ENCODE measurements at regions not wholly inside any gene's neighbourhood (a gene's known extent, or its start where the extent isn't known, plus 50 kb on each side); places are given as distances from the start of the nearest gene placed in this dataset.
"Not testable (repeated sequence)": the region's sequence is repeated elsewhere in the genome, so short reads cannot be mapped to it uniquely, and the experiment has no call there.

GRCh38 chr9:67529834-67530233 lies 328.9 kb upstream of the ANKRD20A1 start:
- H3K9me3 ChIP-seq (ENCODE audit: low read length); H3K4me2 ChIP-seq (ENCODE audit: low read depth, low read length); H3K9ac ChIP-seq (ENCODE audit: insufficient read depth, low read depth, low read length); FAIRE-seq; H4K20me1 ChIP-seq (ENCODE audit: insufficient read depth, low read length); BruUV-seq (replicated peaks); ATAC-seq; H2AFZ ChIP-seq (ENCODE audit: low read length); H3K27ac ChIP-seq (ENCODE audit: extremely low read length, insufficient read depth, low read length); H3K4me3 ChIP-seq (replicated peaks in 1 of 3; ENCODE audit: insufficient read depth in 1 of 3, low read depth in 2 of 3, low read length in 3 of 3); intact Hi-C loops (cut with micrococcal nuclease; ENCODE audit: unreplicated experiment); H3K79me2 ChIP-seq (ENCODE audit: insufficient read depth, low read length); H3K4me1 ChIP-seq (ENCODE audit: insufficient read depth, low read length); CTCF ChIA-PET (ENCODE audit: low intra/inter-chr PET ratio, low total read pairs); in situ Hi-C loops (cut with HindIII; ENCODE audit: extremely low pct_ligation_motif_present, low pct_unique_long_range_greater_than_20kb); H3K36me3 ChIP-seq (replicated peaks in 1 of 2; ENCODE audit: control insufficient read depth in 1 of 2, insufficient read depth in 2 of 2, low read length in 2 of 2); H3K27me3 ChIP-seq (ENCODE audit: control insufficient read depth in 1 of 2, insufficient read depth in 2 of 2, low read length in 2 of 2); DNase-seq (ENCODE audit: low spot score); POLR2A ChIA-PET: not testable (repeated sequence)
- no CpG with 5 or more reads among the region's 4 CpGs for WGBS (ENCODE audit: low lambda C conversion rate)

GRCh38 chr9:67516938-67517337 lies 341.8 kb upstream of the ANKRD20A1 start:
- intact Hi-C loops (cut with micrococcal nuclease; ENCODE audit: unreplicated experiment); H3K27ac ChIP-seq (ENCODE audit: extremely low read length, insufficient read depth, low read length); H3K27me3 ChIP-seq (ENCODE audit: control insufficient read depth in 1 of 2, insufficient read depth in 2 of 2, low read length in 2 of 2); H3K4me1 ChIP-seq (ENCODE audit: insufficient read depth, low read length); H3K9ac ChIP-seq (ENCODE audit: insufficient read depth, low read depth, low read length); H3K9me3 ChIP-seq (ENCODE audit: low read length); FAIRE-seq; H3K36me3 ChIP-seq (replicated peaks in 1 of 2; ENCODE audit: control insufficient read depth in 1 of 2, insufficient read depth in 2 of 2, low read length in 2 of 2); BruUV-seq (replicated peaks); H3K4me3 ChIP-seq (replicated peaks in 1 of 3; ENCODE audit: insufficient read depth in 1 of 3, low read depth in 2 of 3, low read length in 3 of 3); POLR2A ChIA-PET; CTCF ChIA-PET (ENCODE audit: low intra/inter-chr PET ratio, low total read pairs); H3K4me2 ChIP-seq (ENCODE audit: low read depth, low read length); in situ Hi-C loops (cut with HindIII; ENCODE audit: extremely low pct_ligation_motif_present, low pct_unique_long_range_greater_than_20kb); H3K79me2 ChIP-seq (ENCODE audit: insufficient read depth, low read length); DNase-seq (ENCODE audit: low spot score); H2AFZ ChIP-seq (ENCODE audit: low read length); H4K20me1 ChIP-seq (ENCODE audit: insufficient read depth, low read length): not testable (repeated sequence)
- ATAC-seq = peak; percentile 56; the same call in 2 of the 3 replicates
- no CpG with 5 or more reads among the region's 5 CpGs for WGBS (ENCODE audit: low lambda C conversion rate)

GRCh38 chr9:67514587-67514986 lies 344.1 kb upstream of the ANKRD20A1 start:
- intact Hi-C loops (cut with micrococcal nuclease; ENCODE audit: unreplicated experiment); H3K79me2 ChIP-seq (ENCODE audit: insufficient read depth, low read length); H3K4me3 ChIP-seq (replicated peaks in 1 of 3; ENCODE audit: insufficient read depth in 1 of 3, low read depth in 2 of 3, low read length in 3 of 3); H3K4me1 ChIP-seq (ENCODE audit: insufficient read depth, low read length); DNase-seq (ENCODE audit: low spot score); H3K27ac ChIP-seq (ENCODE audit: extremely low read length, insufficient read depth, low read length); POLR2A ChIA-PET; H3K9ac ChIP-seq (ENCODE audit: insufficient read depth, low read depth, low read length); H3K4me2 ChIP-seq (ENCODE audit: low read depth, low read length); CTCF ChIA-PET (ENCODE audit: low intra/inter-chr PET ratio, low total read pairs); in situ Hi-C loops (cut with HindIII; ENCODE audit: extremely low pct_ligation_motif_present, low pct_unique_long_range_greater_than_20kb); H3K27me3 ChIP-seq (ENCODE audit: control insufficient read depth in 1 of 2, insufficient read depth in 2 of 2, low read length in 2 of 2); H3K36me3 ChIP-seq (replicated peaks in 1 of 2; ENCODE audit: control insufficient read depth in 1 of 2, insufficient read depth in 2 of 2, low read length in 2 of 2); H2AFZ ChIP-seq (ENCODE audit: low read length); H4K20me1 ChIP-seq (ENCODE audit: insufficient read depth, low read length); FAIRE-seq; BruUV-seq (replicated peaks); H3K9me3 ChIP-seq (ENCODE audit: low read length): not testable (repeated sequence)
- peak; percentile 77 for ATAC-seq
- WGBS (ENCODE audit: low lambda C conversion rate) = no CpG with 5 or more reads among the region's 10 CpGs

GRCh38 chr9:67503728-67504369 lies 354.9 kb upstream of the ANKRD20A1 start:
- BruUV-seq (replicated peaks); H3K9ac ChIP-seq (ENCODE audit: insufficient read depth, low read depth, low read length); H3K79me2 ChIP-seq (ENCODE audit: insufficient read depth, low read length); in situ Hi-C loops (cut with HindIII; ENCODE audit: extremely low pct_ligation_motif_present, low pct_unique_long_range_greater_than_20kb); CTCF ChIA-PET (ENCODE audit: low intra/inter-chr PET ratio, low total read pairs); DNase-seq (ENCODE audit: low spot score); H3K27me3 ChIP-seq (ENCODE audit: control insufficient read depth in 1 of 2, insufficient read depth in 2 of 2, low read length in 2 of 2); H4K20me1 ChIP-seq (ENCODE audit: insufficient read depth, low read length); H2AFZ ChIP-seq (ENCODE audit: low read length); H3K4me2 ChIP-seq (ENCODE audit: low read depth, low read length); intact Hi-C loops (cut with micrococcal nuclease; ENCODE audit: unreplicated experiment); H3K4me3 ChIP-seq (replicated peaks in 1 of 3; ENCODE audit: insufficient read depth in 1 of 3, low read depth in 2 of 3, low read length in 3 of 3); H3K4me1 ChIP-seq (ENCODE audit: insufficient read depth, low read length); H3K9me3 ChIP-seq (ENCODE audit: low read length); H3K27ac ChIP-seq (ENCODE audit: extremely low read length, insufficient read depth, low read length); H3K36me3 ChIP-seq (replicated peaks in 1 of 2; ENCODE audit: control insufficient read depth in 1 of 2, insufficient read depth in 2 of 2, low read length in 2 of 2); POLR2A ChIA-PET; FAIRE-seq: not testable (repeated sequence)
- ATAC-seq = peak; percentile 83
- WGBS (ENCODE audit: low lambda C conversion rate) = no CpG with 5 or more reads among the region's 2 CpGs
